PC-3 (cell line): ENCODE measurements at regions not wholly inside any gene's neighbourhood (a gene's known extent, or its start where the extent isn't known, plus 50 kb on each side); places are given as distances from the start of the nearest gene placed in this dataset.

Experiments
- EZH2 ChIP-seq: fragments of 300-600 bp; sonication (generic); IDR thresholded peaks from one replicate; pipeline ENCODE4 v1.6.1; 2017; ENCODE audit warnings: antibody characterized with exemption, mild to moderate bottlenecking, low read length; ENCODE audit not compliant: unreplicated experiment
- TF ChIP-seq, protein P1 (sequence below): fragments of 300-600 bp; sonication (generic); conservative IDR thresholded peaks from 2 replicates; pipeline ENCODE4 v1.5.1; 2017; ENCODE audit warnings: antibody characterized with exemption, low read depth, mild to moderate bottlenecking, low read length

DNA sequence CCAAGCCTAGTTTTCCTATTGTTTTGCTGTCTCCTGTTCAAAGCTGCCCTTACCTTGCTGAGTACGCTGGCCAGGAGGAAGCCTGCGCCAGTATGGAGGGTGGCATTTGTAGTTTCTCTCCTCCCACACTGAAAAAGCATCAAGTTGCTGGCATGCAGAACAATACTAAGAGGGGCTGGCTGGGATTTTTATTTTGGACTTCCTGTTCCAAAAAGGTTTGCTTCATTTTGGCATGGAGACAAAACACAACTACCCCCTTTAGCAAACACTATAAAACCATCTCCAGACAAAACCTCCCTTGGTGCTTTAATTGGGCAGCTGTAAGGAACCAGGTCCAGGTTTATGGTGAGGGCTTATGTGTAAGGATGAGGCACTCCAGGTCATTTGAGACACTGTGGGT lies 457.6 kb downstream of the PDCD6IP start:
- TF ChIP-seq, protein P1, sequence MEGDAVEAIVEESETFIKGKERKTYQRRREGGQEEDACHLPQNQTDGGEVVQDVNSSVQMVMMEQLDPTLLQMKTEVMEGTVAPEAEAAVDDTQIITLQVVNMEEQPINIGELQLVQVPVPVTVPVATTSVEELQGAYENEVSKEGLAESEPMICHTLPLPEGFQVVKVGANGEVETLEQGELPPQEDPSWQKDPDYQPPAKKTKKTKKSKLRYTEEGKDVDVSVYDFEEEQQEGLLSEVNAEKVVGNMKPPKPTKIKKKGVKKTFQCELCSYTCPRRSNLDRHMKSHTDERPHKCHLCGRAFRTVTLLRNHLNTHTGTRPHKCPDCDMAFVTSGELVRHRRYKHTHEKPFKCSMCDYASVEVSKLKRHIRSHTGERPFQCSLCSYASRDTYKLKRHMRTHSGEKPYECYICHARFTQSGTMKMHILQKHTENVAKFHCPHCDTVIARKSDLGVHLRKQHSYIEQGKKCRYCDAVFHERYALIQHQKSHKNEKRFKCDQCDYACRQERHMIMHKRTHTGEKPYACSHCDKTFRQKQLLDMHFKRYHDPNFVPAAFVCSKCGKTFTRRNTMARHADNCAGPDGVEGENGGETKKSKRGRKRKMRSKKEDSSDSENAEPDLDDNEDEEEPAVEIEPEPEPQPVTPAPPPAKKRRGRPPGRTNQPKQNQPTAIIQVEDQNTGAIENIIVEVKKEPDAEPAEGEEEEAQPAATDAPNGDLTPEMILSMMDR: no peak
- TF ChIP-seq EZH2: no peak
